Dedifferentiated amniotic fluid mesenchymal stem cell (primary cell): ENCODE measurements at regions not wholly inside any gene's neighbourhood (a gene's known extent, or its start where the extent isn't known, plus 50 kb on each side); places are given as distances from the start of the nearest gene placed in this dataset.

Experiments used
- DNase-seq: peaks from one replicate; pipeline ENCODE4 v3.0.0-alpha.2; 2016; ENCODE audit errors: extremely low spot score

DNA sequence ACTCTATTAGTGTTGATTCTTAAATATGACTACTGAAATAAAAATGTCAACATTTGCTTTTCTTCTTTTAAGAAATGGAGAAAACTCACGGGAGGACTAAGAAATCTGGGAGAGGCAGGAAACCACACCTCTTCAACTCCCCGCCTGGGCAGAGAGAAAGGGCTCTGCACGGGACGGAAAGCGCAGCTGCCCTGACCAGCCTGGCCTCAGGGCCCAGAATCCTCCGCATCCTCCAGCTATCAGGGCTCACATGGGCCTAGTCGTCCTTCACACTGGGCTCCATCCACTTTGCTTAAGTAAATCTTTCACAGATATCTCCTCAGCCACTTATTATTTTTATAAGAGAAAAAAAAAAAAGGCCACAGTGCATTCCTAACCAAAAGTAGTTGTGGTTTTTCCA is 215.1 kb downstream of the TBXT start:
- no peak for DNase-seq

DNA sequence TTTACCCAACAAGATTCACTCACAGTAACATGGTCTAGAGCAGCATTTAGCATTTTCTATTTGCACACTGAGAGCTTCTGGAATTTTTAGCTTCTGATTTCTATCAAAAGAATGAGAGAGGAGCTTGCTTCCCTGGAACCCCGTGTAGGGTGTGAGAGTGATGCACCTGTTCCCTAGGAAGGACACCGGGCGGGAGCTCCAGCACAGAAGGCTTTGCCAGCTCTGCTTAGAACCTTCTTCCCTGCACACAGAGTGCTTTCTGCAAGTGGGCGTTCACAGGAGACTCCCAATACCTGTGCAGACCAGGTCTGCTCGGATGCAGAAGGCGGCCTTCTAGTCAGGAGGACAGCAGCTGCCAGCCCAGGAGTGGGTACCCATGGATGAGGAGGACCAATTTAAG is 217.3 kb downstream of the TBXT start:
- no peak for DNase-seq

DNA sequence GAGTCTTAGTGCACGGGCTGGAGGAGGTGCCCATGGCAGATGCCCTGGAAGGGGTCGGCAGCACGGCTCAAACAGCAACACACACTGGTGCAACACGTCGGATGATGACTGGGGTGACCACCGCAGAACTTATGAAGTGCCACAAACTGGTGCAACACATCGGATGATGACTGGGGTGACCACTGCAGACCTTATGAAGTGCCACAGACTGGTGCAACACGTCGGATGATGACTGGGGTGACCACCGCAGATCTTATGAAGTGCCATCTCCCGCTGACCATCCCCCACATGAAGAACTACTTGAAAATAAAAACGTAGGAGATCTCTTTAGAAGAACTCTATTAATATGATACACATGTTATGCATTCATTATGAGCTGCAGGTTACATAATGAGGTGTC is 218.3 kb downstream of the TBXT start:
- no peak for DNase-seq

DNA sequence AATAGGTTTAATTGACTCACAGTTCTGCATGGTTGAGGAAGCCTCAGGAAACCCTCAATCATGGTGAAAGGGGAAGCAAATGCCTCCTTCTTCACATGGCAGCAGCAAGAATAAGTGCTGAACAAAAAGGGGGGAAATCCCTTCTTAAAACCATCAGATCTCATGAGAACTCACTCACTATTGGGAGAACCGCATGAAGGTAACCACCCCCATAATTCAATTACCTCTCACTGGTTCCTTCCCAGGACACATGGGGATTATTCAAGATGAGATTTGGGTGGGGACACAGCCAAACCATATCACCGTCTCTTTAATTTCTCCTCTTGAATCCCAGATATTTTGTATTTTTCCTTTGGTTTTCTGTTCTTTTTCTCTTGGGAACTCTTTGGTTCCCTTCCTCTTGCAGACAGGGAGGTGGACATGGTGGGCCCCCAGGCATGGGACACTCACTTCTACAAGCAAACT is 223.6 kb downstream of the TBXT start:
- DNase-seq: no peak

DNA sequence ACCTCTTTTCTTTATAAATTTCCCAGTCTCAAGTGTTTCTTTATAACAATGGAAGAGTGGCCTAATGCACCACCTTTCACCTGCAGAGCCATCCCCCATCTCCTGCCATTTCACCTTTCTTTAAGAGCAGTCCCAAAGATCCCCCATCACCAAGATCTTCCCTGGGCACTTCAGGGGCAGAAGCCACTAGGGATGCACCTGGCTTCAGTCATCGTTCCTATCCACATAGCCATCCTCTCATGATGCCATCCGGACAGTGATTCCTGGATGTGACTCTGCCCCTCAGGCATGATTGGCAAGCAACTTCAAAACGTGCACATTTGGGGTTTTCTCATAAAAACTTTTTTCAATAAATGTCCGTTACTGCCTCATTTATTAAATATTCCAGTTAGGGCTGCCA is 225.9 kb downstream of the TBXT start:
- DNase-seq: no peak

DNA sequence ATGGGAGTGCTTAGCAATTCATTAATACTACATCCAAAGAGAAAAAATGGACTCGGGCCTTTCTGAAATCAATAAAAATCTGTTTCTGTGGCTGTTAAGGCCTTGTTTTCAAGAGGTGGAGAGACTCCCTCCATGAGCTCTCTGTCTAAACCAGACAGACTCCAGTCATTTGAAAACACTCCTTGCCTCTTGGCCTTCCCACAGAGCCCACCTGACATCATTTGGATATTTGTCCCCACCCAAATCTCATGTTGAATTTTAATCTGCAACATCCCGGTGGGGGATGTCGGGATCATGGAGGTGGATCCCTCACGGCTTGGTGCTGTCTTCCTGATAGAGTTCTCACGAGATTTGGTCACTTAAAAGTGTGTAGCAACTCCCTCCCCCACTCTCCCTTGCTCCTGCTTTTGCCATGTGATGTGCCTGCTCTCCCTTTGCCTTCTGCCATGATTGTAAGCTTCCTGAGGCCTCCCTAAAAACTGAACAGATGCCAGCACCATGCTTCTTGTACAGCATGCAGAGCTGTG is 226.3 kb downstream of the TBXT start:
- no peak for DNase-seq

DNA sequence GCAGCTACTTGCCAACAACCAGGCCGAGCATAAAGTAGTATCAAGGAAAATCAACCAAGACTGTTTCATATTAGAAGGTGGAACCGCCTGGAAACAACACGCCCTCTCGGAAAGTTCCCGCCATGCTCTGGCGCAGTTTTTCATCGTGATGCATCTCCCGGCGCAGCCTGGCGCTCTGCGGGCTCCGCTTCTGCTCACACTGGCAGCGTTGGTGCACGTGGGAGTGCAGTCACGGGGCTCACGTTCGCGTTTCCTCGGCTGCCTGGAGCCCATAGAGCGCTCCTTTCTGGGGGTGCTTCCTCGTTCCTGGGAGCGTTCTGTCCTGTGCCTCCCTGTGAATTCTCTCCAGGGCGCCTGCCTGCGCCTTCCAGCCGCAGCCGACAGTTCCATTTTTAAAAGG is 227.3 kb downstream of the TBXT start:
- no peak for DNase-seq

DNA sequence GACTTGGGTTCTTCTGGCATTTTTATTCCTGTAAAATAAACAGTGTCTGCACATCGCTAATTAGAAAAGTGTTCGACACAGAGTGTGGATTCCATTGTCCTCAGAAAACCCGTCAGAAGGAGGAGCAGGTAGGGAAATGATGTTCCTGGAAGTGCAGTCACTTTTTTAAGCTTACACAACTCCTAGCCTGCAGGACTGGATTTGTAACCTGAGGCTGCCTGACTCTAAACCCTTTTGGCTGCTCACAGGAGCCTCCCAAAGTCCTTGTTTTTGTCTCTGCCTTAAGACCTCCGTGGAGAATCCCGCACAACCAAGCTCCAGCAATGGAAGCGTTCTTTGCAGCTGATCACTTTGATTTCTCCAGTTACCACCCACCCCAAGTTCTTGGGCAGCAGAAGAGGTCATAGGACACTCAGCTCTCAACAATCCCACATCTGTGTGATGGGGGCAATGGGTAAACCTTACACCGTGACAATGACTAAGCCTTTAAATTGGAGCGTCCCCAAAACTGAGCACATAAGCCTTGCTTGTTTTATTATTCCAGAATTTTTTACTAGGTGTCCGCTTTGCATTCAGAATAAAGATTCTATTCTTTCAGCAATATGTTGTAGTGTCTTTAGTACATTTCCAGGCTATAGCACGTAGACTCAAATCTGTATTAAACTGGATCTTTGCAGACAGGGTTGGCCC is 227.9 kb downstream of the TBXT start:
- DNase-seq: no peak

DNA sequence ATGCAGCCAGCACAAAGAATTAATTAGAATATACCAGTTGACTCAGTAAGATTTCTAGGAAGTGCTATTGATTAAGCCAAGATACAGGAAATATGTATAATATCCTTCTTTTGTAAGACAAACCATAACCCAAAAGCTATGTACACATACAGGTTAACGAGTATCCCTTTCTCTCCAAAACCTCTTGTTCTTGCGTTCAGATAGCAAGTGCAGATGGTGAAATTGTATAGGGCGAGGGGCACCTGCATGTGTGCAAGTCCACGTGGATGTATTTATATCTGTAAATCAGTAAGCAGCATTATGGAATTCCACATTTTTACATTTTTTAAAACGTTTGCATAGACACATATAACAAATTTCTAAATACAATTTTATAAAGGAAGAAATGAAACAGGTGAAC is 228.6 kb downstream of the TBXT start:
- no peak for DNase-seq

DNA sequence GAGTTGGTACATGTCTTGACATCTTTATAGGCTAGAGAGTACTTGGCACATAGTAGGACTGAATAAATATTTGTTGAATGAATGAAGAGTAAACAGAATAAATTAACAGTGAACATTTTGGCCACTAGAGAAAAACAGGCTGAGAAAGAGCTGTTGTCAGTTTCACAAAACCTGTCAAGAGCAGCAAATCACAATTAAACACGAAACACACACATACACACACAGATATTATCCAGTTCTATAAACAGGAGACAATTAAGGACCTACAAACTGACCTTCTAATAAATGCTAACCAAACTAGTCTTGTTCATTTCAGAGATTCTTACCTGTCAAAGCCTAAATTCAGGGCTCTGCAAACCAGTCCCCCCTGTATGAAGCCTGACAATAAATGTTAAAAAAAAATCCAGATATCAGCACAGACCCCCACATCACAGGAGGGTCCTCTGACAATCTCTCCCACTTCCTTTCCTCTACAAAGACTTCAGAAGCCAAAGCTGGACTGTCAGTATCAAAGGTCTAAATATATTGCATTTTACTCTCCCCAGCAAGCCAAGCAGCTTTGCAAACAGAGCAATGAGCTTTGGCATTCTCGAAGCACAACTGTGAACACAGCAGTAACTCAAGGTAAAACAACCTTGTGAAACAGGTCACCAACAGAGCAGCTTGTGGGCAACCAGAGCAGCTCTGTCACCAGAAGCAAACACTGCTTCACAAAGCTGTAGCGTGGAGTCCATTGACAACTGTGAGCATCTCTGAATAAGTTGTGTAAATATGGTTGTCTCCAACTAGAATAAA is 229.9 kb downstream of the TBXT start:
- no peak for DNase-seq

DNA sequence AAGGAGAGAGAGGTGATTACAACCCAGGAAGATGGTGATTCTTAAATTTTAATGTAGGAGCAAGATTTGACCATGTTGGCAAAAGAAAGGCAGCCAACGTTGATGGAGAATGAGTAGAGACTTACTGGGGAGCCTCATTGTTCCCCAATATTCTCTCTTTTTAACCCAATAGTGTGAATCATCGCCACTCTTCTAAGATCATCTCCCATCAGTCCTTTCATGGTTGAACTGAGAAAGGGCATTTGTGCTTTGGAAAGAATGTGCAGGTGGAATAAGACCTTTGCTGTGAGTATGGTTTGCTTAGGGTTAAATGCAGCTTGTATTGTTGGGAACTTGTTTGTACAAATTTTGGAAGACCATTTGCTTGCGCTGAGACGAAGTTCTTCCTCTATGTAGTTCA is 231.0 kb downstream of the TBXT start:
- no peak for DNase-seq

DNA sequence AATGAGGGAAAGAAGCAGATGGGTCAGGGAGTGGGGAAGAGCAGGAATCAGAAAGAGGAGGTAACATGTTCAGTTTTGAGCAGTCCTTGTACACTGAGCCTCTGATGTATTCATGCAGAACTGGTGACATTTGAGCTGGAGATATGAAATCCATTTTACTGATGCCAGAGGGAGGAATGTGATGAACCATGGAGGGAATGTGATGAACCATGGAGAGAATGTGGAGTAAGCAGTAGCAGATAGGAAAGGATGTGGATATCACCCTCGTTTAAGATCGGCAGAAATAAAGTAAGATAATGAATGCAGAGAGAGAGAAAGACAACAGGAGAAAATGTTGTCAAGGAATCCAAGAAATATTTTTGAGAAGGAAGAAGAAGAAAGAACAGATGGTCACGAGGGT is 231.6 kb downstream of the TBXT start:
- no peak for DNase-seq

DNA sequence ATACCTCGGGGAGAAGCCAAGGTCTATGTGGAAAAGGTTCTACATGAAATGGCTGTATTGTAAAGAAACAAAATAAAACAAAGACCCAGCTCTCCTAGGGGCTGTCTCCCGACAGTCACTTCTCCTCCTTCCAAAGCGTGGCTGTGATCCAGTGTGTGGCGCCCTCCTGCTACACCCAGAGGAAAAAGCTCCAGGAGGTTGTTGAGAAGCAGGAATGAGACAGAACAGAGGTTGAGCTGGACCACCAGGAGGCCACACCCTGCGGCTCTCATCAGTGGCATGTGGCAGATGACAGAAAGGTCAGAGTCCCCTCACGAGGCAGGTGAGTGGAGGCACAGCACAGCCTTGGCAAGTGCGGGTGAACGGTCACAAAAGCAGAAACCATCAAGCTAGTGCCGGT is 236.0 kb downstream of the TBXT start:
- no peak for DNase-seq

DNA sequence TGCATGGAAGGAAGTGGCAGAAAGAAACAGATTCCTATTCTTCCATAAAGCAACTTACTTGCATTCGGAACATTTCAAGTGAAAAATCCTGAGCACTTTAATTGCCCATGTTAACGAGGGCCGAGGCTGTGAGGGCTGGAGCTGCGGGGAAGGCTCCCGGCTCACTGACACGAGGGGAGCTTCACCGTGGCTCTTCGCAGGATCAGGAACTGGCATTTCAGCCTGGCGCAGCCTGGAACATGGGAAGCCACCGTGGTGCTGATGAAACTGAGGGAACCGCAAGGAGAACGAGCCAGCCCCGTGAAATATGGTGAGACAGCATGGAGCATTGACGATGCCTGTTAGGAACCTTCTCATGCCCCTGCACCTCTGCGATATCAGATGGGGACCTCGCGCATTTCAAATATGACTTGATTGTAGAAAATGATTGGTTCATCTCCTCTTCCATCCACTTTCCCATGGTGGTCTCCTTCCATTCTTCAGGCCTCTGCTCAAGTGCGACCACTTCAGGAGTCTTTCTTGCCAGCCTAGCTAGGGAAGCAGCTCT is 236.9 kb downstream of the TBXT start:
- DNase-seq: no peak

DNA sequence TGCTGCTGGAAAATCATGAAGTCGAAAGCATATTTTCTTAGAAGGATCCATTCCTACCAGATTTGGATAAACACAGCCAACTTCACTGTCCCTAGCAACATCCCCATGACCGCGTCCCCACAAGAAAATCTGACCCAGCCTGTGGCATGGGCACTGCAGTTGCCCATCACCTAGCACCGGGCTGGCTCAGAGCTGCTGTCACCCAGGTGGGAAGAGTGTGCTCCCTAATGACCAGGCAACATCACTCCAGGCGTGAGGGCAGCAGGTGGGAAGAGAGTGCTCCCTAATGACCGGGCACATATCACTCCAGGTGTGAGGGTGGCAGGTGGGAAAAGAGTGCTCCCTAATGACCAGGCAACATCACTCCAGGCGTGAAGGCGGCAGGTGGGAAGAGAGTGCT is 238.0 kb downstream of the TBXT start:
- no peak for DNase-seq

DNA sequence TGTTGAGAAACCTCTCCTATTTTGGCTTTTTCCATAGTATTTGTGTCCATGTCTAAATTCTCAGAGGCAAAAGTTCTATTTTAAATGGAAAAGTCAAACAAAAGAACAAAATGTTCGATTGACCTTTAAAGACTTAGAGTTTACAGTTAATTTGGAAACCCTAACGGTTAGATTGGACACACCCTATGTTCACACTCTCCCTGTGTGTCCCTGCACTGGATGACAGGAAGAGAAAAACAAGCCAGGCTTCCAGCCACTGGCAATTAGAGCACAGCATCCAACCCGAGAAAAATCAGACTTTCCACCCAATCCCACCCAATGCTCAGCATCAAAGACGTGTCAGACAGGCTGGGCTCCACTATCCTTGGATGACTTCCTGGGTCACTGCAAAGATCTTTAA is 241.3 kb downstream of the TBXT start:
- no peak for DNase-seq

DNA sequence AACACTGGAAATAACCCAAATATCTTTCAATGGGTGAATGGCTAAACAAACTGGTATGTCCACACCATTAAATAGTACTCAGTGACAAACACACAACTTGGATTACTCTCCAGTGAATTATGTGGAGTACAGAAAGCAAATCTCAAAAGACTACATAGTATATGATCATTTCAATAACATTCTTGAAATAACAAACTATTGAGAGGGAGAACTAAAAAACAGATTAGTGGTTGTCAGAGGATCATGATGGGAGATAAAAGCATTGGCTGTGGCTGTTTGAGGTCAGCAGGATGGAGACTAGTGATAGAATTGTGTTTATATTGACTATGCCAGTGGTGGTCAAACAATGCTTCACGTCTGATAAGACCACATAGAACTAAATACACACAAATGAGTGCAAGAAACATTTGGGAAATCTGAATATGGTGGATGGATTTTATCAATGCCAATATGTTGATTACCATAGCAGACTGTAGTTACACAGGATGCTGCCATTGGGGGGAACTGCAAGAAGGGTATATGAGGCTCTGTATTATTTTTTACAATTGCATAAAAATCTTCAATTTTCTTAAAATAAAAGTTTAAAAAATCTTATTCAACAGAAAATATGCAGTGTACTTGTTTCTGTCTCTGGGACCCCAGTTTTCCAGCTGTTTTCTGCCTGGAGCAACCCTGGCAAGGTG is 242.0 kb downstream of the TBXT start:
- DNase-seq: no peak

DNA sequence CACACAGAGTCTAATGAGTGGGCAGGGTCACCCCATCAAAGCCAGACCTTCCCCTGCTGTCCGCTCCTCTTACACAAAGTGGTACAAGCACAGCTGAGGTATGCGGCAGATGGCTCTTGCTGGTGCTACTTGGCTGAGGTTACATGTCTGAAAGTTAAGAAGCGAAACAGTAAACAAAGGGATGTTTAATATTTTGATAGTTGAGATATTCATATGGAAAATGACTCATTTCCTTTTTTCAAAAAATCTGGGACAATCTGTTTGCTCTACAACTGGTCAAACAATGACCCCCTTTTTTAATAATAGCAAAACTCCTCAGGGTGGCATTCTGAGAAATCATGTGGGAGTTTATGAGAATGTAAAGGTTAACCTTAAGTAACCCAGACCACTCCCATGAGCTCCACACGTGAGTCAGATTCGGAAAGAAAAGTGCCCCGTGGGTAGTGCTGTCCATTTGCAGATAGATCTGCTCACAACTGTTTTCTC is 245.3 kb downstream of the TBXT start:
- DNase-seq: no peak

DNA sequence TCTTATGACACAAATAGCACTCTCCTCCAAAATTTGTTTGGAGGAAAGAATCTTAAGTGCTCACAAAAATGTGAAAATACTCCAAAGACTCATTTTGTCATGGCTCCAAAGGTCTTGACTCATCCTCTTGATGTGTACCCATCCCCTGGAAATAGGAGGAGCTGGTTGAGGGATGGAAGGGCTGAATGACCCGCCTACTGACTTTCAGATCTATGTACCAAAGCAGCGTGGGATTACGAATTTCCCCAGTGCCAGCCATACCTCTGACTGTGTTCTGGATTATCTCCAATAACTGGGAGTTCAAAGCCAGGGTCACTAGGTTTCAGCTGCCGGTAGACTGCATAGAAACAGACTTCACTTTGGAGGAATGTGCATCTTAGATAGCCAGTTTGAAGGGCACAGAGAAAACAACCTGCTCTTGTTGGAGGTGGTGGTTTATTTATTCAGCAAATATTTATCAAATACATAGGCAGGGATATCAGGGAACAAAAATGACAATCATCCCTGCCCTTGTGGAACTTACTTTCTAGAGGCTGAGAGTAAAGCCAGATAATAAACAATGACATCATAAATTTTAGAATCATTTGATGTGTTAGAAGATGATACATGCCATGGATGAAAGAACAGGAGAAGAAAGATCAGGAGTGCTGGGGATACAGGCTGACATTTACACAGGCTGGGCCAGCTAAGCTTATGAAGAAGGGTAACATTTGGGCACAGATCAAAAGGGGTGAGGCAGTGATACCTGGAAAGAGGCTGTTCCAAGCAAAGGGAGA is 246.6 kb downstream of the TBXT start:
- no peak for DNase-seq

DNA sequence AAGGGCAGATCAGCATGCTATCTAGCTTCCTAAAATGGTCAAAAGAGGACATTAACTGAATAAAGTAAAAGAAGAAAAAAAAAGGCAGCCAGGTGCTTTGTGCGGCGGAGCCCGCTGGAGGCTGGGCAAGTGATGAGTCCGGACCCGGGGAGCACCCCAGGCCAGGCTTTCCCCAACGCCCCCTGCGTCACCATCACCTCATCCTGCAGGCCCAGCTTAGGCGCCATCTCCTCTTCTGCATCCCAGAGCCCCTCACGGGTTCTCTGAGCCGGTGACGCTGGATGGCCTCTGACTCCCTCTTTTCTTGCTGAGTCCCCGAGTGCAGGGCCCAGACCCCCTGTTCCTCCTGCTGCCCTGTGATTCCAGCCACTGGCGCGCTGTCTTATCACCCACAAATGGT is 250.1 kb downstream of the TBXT start:
- DNase-seq: no peak

DNA sequence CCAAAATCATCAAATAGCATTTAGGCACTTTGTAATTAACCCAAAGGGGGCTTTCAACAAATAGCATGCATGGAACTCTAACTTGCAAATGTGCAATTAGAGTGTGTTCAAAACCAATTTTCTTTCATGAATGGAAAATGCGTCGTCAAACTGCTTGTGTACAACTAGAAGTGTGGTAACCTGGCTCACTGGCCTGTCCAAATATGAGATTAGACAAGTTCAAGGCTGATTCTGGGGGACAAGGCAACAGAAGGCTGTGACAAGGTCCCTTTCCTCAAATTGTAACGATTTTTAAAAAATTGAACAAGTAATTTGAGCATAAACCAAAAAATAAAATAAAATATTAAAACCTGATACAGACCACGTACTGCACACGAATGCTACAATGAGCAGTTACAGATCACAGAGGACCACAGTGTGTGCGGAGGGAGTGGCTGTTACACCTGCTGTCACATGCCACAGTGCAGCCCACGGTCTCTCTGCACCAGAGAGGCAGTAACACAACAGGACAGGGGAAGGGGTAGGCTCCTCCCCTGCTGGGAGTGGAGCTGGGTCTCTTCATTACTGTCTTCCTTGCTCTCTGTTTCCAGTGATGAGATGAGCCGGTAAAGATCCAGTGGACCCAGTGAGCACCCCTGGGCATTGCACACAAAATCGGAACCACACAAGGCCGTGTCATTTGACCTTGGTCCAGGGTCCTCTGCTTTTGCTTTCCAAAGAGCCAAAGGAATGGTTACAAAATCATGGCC is 252.2 kb upstream of the PDE10A start:
- DNase-seq: no peak
